Endothelial cell of umbilical vein (primary cell): ENCODE measurements at regions not wholly inside any gene's neighbourhood (a gene's known extent, or its start where the extent isn't known, plus 50 kb on each side); places are given as distances from the start of the nearest gene placed in this dataset.

Experiments used
- BruUV-seq: library from RNA; stranded (reverse); fragments of 400-500 nt; replicated peaks from 2 replicates; lab custom pipeline; 2021; lab: Mats Ljungman, UMichigan
- CTCF ChIA-PET: fragments of 300-600, 350-600 bp; sonication (Branson Sonifier 250); formaldehyde crosslinking; loops from one replicate; lab custom pipeline; 2021; ENCODE audit warnings: antibody characterized with exemption, inconsistent platforms; lab: Charles Lee
- POLR2A ChIA-PET: fragments of 300-600, 350-600 bp; sonication (Branson Sonifier 250); formaldehyde crosslinking; loops from one replicate; lab custom pipeline; 2021; ENCODE audit warnings: antibody characterized with exemption, inconsistent platforms; lab: Charles Lee
- DNase-seq: peaks from one replicate; pipeline ENCODE4 v3.0.0-alpha.2; 2011; ENCODE audit warnings: low read depth, low spot score
- FAIRE-seq: peaks from 2 replicates; lab custom pipeline; 2011; peaks lifted over from hg19 to GRCh38; lab: Jason Lieb, UNC
- H2AFZ ChIP-seq: 2 replicates; pipeline ENCODE4 v1.6.0; 2012; ENCODE audit warnings: low read depth, low read length, control low read depth, inconsistent platforms
- H3K27ac ChIP-seq: 2 replicates; pipeline ENCODE4 v1.5.1; 2011; ENCODE audit warnings: low read depth, mild to moderate bottlenecking, control low read depth, low read length, moderate library complexity; ENCODE audit not compliant: insufficient read depth
- H3K27me3 ChIP-seq, 2 experiments: 2 replicates each; pipeline versions ENCODE4 v1.6.0 to v1.6.1; 2011; ENCODE audit warnings: low read length in 2 of 2, mixed read lengths in 1 of 2; ENCODE audit not compliant: control insufficient read depth in 2 of 2, insufficient read depth in 2 of 2
- H3K36me3 ChIP-seq, 2 experiments: 2 replicates in 1 of 2; 3 replicates in 1 of 2; pipeline ENCODE4 v1.5.1; 2011; ENCODE audit warnings: low read length in 2 of 2, mild to moderate bottlenecking in 1 of 2, moderate library complexity in 1 of 2; ENCODE audit not compliant: control insufficient read depth in 2 of 2, insufficient read depth in 2 of 2; ENCODE audit errors: extremely low read depth in 1 of 2
- H3K4me1 ChIP-seq: 3 replicates; pipeline ENCODE4 v1.5.1; 2011; ENCODE audit warnings: mild to moderate bottlenecking, low read length; ENCODE audit not compliant: control insufficient read depth, insufficient read depth; ENCODE audit errors: extremely low read depth
- H3K4me2 ChIP-seq: 2 replicates; pipeline ENCODE4 v1.6.1; 2011; ENCODE audit warnings: low read length, control low read depth, mixed read lengths; ENCODE audit not compliant: insufficient read depth
- H3K4me3 ChIP-seq, 3 experiments: fragments of 200-600 bp in 1 of 3; sonication (generic), shearing (Covaris generic) in 1 of 3; replicated peaks in 1 of 3; 2 replicates each; pipeline ENCODE4 v1.5.1; 2011 to 2016; ENCODE audit warnings: control low read depth in 3 of 3, low read length in 3 of 3, mild to moderate bottlenecking in 2 of 3, inconsistent platforms in 1 of 3, low read depth in 1 of 3, moderate library complexity in 1 of 3; ENCODE audit not compliant: insufficient read depth in 1 of 3
- H3K79me2 ChIP-seq: 2 replicates; pipeline ENCODE4 v1.6.0; 2012; ENCODE audit warnings: low read length, inconsistent platforms; ENCODE audit not compliant: control insufficient read depth, insufficient read depth
- H3K9ac ChIP-seq: replicated peaks from 2 replicates; pipeline ENCODE3; 2011; ENCODE audit warnings: low read length, control low read depth; ENCODE audit not compliant: insufficient read depth; ENCODE audit errors: extremely low read depth
- H3K9me1 ChIP-seq: replicated peaks from 3 replicates; pipeline ENCODE4 v1.6.0; 2011; ENCODE audit warnings: mild to moderate bottlenecking, low read length; ENCODE audit not compliant: control insufficient read depth, insufficient read depth; ENCODE audit errors: extremely low read depth
- H3K9me3 ChIP-seq: replicated peaks from 2 replicates; pipeline ENCODE4 v1.5.1; 2012; ENCODE audit warnings: low read length, inconsistent platforms; ENCODE audit not compliant: control insufficient read depth, insufficient read depth
- H4K20me1 ChIP-seq: replicated peaks from 2 replicates; pipeline ENCODE3; 2011; ENCODE audit warnings: mild to moderate bottlenecking, low read length; ENCODE audit not compliant: control insufficient read depth, insufficient read depth; ENCODE audit errors: extremely low read depth
- EZH2 ChIP-seq: IDR thresholded peaks from 2 replicates; pipeline ENCODE4 v1.6.1; 2012; ENCODE audit warnings: borderline replicate concordance, low read depth, mild to moderate bottlenecking, moderate library complexity, low read length, inconsistent platforms; ENCODE audit not compliant: severe bottlenecking
- FOS ChIP-seq: IDR thresholded peaks from 2 replicates; pipeline ENCODE4 v1.6.1; 2011; ENCODE audit warnings: mild to moderate bottlenecking, low read length, moderate library complexity, borderline replicate concordance; ENCODE audit not compliant: insufficient read depth
- GATA2 ChIP-seq: IDR thresholded peaks from 2 replicates; pipeline ENCODE4 v1.7.0; 2011; ENCODE audit warnings: low read depth, mild to moderate bottlenecking, moderate library complexity, mixed read lengths, low read length; ENCODE audit not compliant: insufficient read length, insufficient read depth
- JUN ChIP-seq: IDR thresholded peaks from 2 replicates; pipeline ENCODE4 v1.6.1; 2011; ENCODE audit warnings: borderline replicate concordance, low read depth; ENCODE audit not compliant: insufficient read length, insufficient read depth
- MYC ChIP-seq: IDR thresholded peaks from one replicate; pipeline ENCODE4 v1.6.1; 2011; ENCODE audit warnings: mild to moderate bottlenecking, low read depth, low read length
- POLR2A ChIP-seq: IDR thresholded peaks from 2 replicates; pipeline ENCODE4 v1.6.1; 2012; ENCODE audit warnings: low read depth, mild to moderate bottlenecking, control low read depth, low read length
- POLR2AphosphoS5 ChIP-seq: IDR thresholded peaks from 2 replicates; pipeline ENCODE4 v1.6.1; 2012; ENCODE audit warnings: low read depth, mild to moderate bottlenecking, control low read depth, low read length, moderate library complexity; ENCODE audit not compliant: insufficient read depth
- dilution Hi-C: fragments of 300-500 bp; cut with MboI; formaldehyde crosslinking; loops from one replicate; pipeline ENCODE4 v1.15.0; 2019; ENCODE audit warnings: low sequenced_read_pairs; ENCODE audit not compliant: extremely low pct_ligation_motif_present
- intact Hi-C: fragments of 100-400 bp; cut with micrococcal nuclease; formaldehyde crosslinking; loops from one replicate; pipeline ENCODE4 v1.10.0; 2022
- TF ChIP-seq, protein P1 (sequence below), 2 donors: IDR thresholded peaks; 1 replicate in 1 of 2; 2 replicates in 1 of 2; pipeline ENCODE4 v1.5.1; 2011; ENCODE audit warnings: low read length in 2 of 2, mild to moderate bottlenecking in 2 of 2, moderate library complexity in 2 of 2, control low read depth in 1 of 2, inconsistent platforms in 1 of 2, low read depth in 1 of 2; ENCODE audit not compliant: insufficient read depth in 1 of 2; ENCODE audit errors: extremely low read depth in 1 of 2
- TF ChIP-seq, protein P2 (sequence below): IDR thresholded peaks from 2 replicates; pipeline ENCODE4 v1.6.1; 2011; ENCODE audit not compliant: insufficient read depth, insufficient read length

DNA sequence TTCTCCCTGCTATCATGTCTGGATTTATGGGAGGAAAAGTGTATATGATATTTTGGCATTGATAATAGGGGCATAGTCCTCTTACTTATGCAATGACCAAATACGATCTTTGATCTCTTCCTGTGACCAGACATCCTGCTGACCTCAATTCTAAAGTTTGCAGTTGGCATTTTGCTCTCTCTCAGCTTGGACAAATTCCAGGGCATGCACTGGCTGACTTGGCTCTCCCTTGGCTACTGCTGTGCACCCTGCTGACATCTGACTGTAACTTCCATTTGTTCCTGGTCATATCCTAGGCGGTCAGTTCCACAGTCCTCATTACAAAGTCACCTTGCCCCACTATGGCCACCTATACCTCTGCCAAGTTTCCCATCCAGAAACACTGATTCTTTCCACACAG, 380.7 kb upstream of the NR5A2 start:
- dilution Hi-C loops (no loop called here), intact Hi-C loops (no loop called here)
- Histone ChIP-seq H3K9me3 (no peaks in the 10 kb centered on the region), H3K4me1 (no peaks in the 10 kb centered on the region), H3K36me3 (no peaks in the 10 kb centered on the region), H3K27me3 (no peaks in the 10 kb centered on the region), H3K79me2 (no peaks in the 10 kb centered on the region), H3K9me1 (no peaks in the 10 kb centered on the region), H3K4me3 (no peak overlapping the region), H3K27ac (no peak overlapping the region), H2AFZ (no peak overlapping the region), H3K9ac (no peak overlapping the region), H4K20me1 (no peaks in the 10 kb centered on the region), H3K4me2 (no peak overlapping the region)
- ChIA-PET CTCF (interaction anchor here (1.2 kb wide), 1 partner anchor 10 kb away, joined by 3 read pairs; no protein-coding TSS in a partner anchor), POLR2A (no interaction called here)
- BruUV-seq: no TSS peak
- TF ChIP-seq POLR2AphosphoS5 (no peak), JUN (no peak), MYC (no peak), FOS (no peak), EZH2 (no peak), POLR2A (no peak), GATA2 (no peak)
- TF ChIP-seq, protein P1, sequence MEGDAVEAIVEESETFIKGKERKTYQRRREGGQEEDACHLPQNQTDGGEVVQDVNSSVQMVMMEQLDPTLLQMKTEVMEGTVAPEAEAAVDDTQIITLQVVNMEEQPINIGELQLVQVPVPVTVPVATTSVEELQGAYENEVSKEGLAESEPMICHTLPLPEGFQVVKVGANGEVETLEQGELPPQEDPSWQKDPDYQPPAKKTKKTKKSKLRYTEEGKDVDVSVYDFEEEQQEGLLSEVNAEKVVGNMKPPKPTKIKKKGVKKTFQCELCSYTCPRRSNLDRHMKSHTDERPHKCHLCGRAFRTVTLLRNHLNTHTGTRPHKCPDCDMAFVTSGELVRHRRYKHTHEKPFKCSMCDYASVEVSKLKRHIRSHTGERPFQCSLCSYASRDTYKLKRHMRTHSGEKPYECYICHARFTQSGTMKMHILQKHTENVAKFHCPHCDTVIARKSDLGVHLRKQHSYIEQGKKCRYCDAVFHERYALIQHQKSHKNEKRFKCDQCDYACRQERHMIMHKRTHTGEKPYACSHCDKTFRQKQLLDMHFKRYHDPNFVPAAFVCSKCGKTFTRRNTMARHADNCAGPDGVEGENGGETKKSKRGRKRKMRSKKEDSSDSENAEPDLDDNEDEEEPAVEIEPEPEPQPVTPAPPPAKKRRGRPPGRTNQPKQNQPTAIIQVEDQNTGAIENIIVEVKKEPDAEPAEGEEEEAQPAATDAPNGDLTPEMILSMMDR (IDR thresholded peaks at IDR 0.05; ENCODE audit: extremely low read depth in 1 of 2, insufficient read depth in 1 of 2, low read depth in 1 of 2, low read length in 2 of 2): no peak
- TF ChIP-seq, protein P2, sequence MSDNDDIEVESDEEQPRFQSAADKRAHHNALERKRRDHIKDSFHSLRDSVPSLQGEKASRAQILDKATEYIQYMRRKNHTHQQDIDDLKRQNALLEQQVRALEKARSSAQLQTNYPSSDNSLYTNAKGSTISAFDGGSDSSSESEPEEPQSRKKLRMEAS: no peak
- no peak for FAIRE-seq
- DNase-seq: no peak
